ENCODE measurements at regions not wholly inside any gene's neighbourhood (a gene's known extent, or its start where the extent isn't known, plus 50 kb on each side); places are given as distances from the start of the nearest gene placed in this dataset.

DNA sequence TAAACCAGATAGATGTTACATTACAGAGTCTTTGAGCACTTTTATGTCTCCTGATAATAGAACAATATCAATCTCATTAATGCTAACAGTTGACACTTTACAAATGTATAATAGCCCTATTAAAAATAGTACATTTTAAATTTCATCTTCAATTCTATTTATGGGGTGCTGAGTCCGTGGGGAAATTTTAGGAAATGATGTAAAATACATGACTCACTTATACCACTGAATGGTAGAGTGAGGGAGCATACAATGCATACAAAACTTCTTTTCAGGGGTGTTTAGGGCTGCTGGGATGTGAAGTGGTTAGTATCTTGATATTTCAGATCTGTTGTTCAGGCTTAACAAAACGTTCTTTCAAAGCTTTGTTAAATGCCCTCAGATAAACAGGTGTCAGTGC lies 696.2 kb downstream of the TRAM1L1 start:
- no peak overlapping the region for H3K4me3 ChIP-seq (ENCODE audit: low read depth, low read length)
- no peak for DNase-seq (ENCODE audit: low read depth)

DNA sequence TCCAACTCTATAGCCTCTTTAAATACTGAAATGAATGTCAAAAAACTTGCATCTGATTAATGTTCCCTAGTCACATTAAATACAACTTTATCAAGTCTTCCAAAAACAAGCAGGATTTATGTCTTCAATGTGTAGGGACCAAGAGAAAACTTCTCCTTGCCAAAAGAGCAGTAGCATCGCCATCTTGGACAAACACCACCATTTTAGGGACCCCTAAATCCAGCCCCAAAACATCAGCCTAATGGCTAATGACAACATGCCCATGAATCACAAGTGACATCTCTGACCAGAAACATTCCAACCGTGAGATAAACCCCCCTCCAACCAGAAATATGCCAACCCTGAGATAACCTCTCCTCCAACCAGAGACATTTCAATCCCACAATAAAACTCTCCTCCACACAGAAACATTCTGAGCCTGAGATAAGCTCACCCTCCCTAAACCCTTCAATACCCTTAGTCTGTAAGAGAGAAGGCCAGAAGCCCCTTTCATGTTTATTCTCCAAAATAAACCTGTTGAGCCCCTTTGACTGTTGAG lies 697.4 kb downstream of the TRAM1L1 start:
- no peak overlapping the region for H3K4me3 ChIP-seq (ENCODE audit: low read depth, low read length)
- DNase-seq (ENCODE audit: low read depth): no peak
- TF ChIP-seq, protein P1, sequence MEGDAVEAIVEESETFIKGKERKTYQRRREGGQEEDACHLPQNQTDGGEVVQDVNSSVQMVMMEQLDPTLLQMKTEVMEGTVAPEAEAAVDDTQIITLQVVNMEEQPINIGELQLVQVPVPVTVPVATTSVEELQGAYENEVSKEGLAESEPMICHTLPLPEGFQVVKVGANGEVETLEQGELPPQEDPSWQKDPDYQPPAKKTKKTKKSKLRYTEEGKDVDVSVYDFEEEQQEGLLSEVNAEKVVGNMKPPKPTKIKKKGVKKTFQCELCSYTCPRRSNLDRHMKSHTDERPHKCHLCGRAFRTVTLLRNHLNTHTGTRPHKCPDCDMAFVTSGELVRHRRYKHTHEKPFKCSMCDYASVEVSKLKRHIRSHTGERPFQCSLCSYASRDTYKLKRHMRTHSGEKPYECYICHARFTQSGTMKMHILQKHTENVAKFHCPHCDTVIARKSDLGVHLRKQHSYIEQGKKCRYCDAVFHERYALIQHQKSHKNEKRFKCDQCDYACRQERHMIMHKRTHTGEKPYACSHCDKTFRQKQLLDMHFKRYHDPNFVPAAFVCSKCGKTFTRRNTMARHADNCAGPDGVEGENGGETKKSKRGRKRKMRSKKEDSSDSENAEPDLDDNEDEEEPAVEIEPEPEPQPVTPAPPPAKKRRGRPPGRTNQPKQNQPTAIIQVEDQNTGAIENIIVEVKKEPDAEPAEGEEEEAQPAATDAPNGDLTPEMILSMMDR (conservative IDR thresholded peaks at IDR 0.05; ENCODE audit: low read depth, low read length): no peak

More for the DNA sequence above, 696.2 kb downstream of the TRAM1L1 start:
- TF ChIP-seq, protein P1 (conservative IDR thresholded peaks at IDR 0.05; ENCODE audit: low read depth, low read length): no peak

DNA sequence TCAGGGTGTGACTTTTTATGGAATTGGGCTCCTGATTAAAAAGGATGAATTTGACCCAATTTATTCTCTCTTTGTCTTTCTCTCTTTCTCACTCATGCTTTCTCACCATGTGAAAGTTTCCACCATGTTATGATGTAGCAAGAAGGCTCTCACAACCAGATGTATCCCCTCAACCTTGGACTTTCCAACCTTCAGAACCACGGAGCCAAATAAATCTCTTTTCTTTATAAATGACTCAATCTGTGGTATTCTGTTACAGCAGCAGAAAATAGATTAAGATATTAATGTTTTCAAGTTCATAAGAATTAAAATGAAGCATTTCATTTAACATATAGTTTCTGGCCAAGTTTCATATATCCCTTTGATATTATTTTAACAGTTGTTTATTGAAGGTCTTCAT lies 698.5 kb downstream of the TRAM1L1 start:
- no peak overlapping the region for H3K4me3 ChIP-seq (ENCODE audit: low read depth, low read length)
- no peak for DNase-seq (ENCODE audit: low read depth)
- TF ChIP-seq, protein P1 (conservative IDR thresholded peaks at IDR 0.05; ENCODE audit: low read depth, low read length): no peak

DNA sequence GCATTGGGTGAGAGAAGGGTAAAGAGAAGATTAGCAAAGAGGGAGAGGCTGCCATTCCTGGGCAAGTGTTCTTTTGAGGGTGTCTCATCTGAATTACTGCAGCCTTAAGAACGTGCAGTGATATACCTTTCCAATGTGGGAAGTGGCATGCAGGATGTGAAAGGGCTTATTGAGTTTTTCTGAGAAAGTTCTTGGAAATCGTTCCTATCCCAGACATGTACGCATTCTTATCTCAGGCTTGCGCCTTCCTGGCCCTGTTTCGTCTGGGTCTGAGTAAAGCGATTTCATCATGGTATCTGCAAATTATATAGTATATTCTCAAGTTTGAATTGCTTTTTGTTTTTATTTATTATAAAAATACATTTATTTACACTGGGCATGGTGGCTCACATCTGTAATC lies 699.8 kb downstream of the TRAM1L1 start:
- TF ChIP-seq, protein P1 (conservative IDR thresholded peaks at IDR 0.05; ENCODE audit: low read depth, low read length): no peak
- no peak overlapping the region for H3K4me3 ChIP-seq (ENCODE audit: low read depth, low read length)
- no peak for DNase-seq (ENCODE audit: low read depth)

DNA sequence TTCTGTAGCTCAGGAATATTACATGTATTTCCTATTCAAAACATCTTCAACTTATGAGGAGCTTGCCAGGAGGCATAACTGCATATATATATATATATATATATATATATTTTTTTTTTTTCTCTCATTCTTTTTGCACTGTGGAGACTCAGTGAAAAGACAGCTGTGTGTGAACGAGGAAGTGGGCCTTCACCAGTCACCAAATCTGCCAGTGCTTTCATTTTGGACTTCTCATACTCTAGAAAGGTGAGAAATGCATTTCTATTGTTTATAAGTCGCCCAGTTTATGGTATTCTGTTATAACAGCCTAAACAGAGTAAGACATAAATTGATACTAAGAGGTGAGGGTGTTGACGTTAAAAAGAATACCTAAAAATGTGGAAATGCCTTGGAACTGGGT lies 710.6 kb downstream of the TRAM1L1 start:
- TF ChIP-seq, protein P1 (conservative IDR thresholded peaks at IDR 0.05; ENCODE audit: low read depth, low read length): no peak
- H3K4me3 ChIP-seq (ENCODE audit: low read depth, low read length): no peak overlapping the region

DNA sequence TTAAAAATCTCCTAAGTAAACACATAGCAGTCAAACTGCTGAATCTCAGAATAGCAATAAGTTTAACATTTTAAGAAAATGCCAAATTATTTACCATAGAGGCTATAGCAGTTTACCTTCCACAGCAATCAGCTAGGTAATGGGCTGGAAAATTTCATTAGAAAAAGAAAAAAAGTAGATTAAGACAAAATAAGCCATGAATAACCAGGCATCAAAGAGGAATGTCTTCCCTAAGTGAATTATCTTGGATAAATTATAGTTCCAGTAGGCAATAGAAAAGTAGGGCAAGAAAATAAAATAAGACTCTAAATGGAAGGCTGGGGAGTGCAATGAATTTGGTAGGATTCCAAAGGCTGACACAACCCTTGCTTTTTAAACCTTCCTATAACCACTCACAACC lies 722.8 kb downstream of the TRAM1L1 start:
- no peak for DNase-seq (ENCODE audit: low read depth)
- TF ChIP-seq, protein P1 (conservative IDR thresholded peaks at IDR 0.05; ENCODE audit: low read depth, low read length): no peak
- no peak overlapping the region for H3K4me3 ChIP-seq (ENCODE audit: low read depth, low read length)

More for the DNA sequence above, 710.6 kb downstream of the TRAM1L1 start:
- DNase-seq (ENCODE audit: low read depth): no peak

DNA sequence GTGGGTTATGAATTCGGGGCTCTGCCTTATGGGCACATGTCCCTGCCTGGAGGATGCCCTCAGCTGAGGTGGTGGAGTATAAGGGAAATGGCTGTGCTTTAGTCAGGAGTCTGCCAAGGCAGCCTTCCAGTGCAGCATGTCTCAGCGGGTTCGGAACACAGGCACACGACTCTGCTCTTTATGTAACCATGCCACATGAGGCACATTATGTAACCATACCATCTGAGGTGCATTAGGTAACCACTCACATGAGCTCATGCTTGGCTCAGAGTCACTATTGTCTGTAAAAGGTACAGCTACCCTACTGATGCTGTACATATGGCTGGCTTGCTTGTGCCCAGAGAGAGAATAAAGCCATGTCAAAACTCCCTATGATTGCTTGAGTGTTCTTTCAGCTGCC lies 723.6 kb downstream of the TRAM1L1 start:
- no peak for DNase-seq (ENCODE audit: low read depth)
- TF ChIP-seq, protein P1 (conservative IDR thresholded peaks at IDR 0.05; ENCODE audit: low read depth, low read length): no peak
- no peak overlapping the region for H3K4me3 ChIP-seq (ENCODE audit: low read depth, low read length)

Data from epithelial cell of proximal tubule (primary cell).